NOMO-1 (cell line): ENCODE measurements at regions not wholly inside any gene's neighbourhood (a gene's known extent, or its start where the extent isn't known, plus 50 kb on each side); places are given as distances from the start of the nearest gene placed in this dataset.
"Not testable (repeated sequence)": the region's sequence is repeated elsewhere in the genome, so short reads cannot be mapped to it uniquely, and the experiment has no call there.

Source experiments
- DNase-seq, 2 experiments: peaks; one replicate each; lab custom pipeline; 2025; ENCODE audit not compliant: unreplicated experiment in 2 of 2; lab: John Stamatoyannopoulos, UW

- no peak for DNase-seq
Observed at GRCh38 chr12:88366101-88366500, 214.2 kb downstream of the KITLG start.

- DNase-seq, result no peak
Observed at GRCh38 chr12:88367231-88367630, 213.0 kb downstream of the KITLG start.

- DNase-seq, result not testable (repeated sequence)
Observed at GRCh38 chr12:88368077-88368476, 212.2 kb downstream of the KITLG start.

- DNase-seq, result no peak
Observed at GRCh38 chr12:88371416-88372183, 208.7 kb downstream of the KITLG start.

- DNase-seq, result no peak
Observed at GRCh38 chr12:88375306-88376305, 204.7 kb downstream of the KITLG start.

GRCh38 chr12:88377973-88378372, 202.3 kb downstream of the KITLG start:
- DNase-seq, result no peak

- peak; percentile 18 to 63 for DNase-seq
Observed at GRCh38 chr12:88381466-88381865, 198.8 kb downstream of the KITLG start.

- DNase-seq, result peak; percentile 52 to 55
Observed at GRCh38 chr12:88383405-88383804, 196.9 kb downstream of the KITLG start.

- DNase-seq, result peak; percentile 56 to 62
Observed at GRCh38 chr12:88388566-88389540, 191.4 kb downstream of the KITLG start.

- DNase-seq, result no peak
Observed at GRCh38 chr12:88390811-88391210, 189.5 kb downstream of the KITLG start.

- DNase-seq, result peak; percentile 12 to 74
Observed at GRCh38 chr12:88391556-88391955, 188.7 kb downstream of the KITLG start.

GRCh38 chr12:88393017-88393767, 187.1 kb downstream of the KITLG start:
- peak in 1 of 2 experiments; percentile 21 for DNase-seq

GRCh38 chr12:88398031-88398430, 182.2 kb downstream of the KITLG start:
- no peak for DNase-seq

GRCh38 chr12:88399811-88400210, 180.5 kb downstream of the KITLG start:
- no peak for DNase-seq

- peak in 1 of 2 experiments; percentile 8 for DNase-seq
Observed at GRCh38 chr12:88400302-88400701, 180.0 kb downstream of the KITLG start.

- DNase-seq, result no peak
Observed at GRCh38 chr12:88401155-88401554, 179.1 kb downstream of the KITLG start.

- DNase-seq, result no peak
Observed at GRCh38 chr12:88406905-88407304, 173.4 kb downstream of the KITLG start.

- no peak for DNase-seq
Observed at GRCh38 chr12:88408823-88409222, 171.4 kb downstream of the KITLG start.

GRCh38 chr12:88409257-88409656, 171.0 kb downstream of the KITLG start:
- no peak for DNase-seq

GRCh38 chr12:88411689-88412088, 168.6 kb downstream of the KITLG start:
- no peak for DNase-seq
